ENCODE measurements at regions not wholly inside any gene's neighbourhood (a gene's known extent, or its start where the extent isn't known, plus 50 kb on each side); places are given as distances from the start of the nearest gene placed in this dataset.

DNA sequence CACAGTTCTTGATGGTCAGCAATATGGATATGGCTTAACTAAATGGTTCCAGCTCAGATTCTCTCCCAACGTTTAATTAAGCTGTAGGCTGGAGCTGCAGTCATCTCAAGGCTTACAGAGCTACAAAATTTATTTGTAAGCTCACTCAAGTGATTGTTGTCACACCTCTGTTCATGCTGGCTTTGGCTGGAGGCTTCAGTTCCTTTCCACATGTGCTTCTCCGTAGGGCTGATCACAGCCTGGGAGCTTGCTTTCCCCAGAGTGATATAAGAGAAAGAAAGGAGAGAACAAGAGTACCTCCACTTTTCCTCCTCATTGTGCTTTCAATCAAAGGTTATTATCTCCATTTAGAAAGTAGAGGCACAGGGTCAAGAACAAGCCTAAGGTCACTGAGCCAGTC lies 182.7 kb upstream of the KCNN2 start:
- DNase-seq, result no peak

DNA sequence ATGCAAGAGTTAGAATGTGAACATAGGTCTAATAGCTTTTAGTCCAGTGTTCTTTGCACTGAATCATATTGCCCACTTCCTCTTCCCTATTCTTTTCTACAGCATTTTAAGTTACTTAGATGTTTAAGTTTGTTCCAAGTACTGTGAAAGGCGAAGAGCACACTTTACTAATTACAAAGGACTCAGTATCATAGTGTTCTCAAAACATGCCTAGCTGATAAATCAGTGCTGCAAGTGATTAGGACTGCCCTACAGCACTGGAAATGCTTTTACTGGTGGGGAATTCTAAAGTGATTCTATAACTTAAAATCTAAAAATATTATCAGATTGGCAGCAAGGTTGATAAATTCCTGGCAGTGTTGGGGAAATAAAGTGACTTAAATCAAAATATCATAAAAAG lies 177.9 kb upstream of the KCNN2 start:
- DNase-seq, result no peak

DNA sequence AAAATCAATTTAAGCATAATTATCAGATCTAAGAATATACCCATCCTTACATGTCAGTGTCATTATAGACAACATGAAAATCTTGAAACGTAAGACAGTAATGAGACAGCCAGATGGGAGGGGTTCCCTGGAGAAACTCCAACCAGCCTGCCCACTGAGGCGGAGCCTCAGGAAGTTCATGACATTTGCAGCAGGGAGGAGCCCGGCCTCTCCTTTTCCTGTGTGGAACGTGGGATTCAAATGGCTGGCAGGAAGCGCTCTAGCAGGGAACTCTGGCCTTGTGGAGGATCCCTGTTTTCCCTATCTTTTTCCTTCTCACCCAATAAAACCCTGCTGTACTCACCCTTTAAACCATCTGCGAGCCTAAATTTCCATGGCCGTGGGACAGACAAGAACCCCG lies 176.6 kb upstream of the KCNN2 start:
- DNase-seq, result no peak

DNA sequence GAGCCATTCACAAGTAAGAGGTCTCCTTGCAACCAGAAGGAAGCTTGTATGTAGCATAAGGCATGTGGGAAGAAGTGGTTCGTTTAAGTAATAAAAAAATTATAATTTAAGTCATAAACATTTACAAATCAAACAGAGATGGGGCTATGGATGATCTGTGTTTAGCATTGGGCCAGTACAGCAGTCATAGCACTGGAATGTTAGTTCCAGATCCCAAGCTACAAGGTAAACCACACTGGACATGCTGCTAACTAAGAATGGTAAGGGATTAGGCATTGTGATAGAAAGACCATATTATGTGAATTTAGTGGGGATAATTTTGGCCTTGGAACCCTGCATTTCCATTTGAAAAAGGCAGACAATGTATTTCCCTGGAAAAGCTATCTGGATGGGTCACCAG lies 170.4 kb upstream of the KCNN2 start:
- DNase-seq, result no peak

DNA sequence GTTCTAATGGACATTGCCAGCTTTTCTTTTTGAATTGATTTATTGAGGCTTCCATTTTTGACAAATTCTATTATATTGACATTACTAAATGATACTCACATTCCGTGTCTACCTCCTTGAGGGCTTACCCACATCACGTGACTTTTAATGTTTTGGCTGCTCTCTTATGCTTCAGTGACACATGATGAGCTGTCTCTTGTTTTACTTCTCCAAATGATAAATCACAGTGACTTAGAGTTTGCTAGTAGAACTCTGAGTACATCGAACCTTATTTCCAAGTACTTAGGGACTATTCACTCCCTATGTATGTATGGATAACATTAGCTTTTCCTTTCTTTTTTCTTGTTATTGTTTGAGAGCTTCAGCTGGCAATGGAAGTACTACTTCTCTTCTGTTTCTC lies 169.8 kb upstream of the KCNN2 start:
- no peak for DNase-seq

DNA sequence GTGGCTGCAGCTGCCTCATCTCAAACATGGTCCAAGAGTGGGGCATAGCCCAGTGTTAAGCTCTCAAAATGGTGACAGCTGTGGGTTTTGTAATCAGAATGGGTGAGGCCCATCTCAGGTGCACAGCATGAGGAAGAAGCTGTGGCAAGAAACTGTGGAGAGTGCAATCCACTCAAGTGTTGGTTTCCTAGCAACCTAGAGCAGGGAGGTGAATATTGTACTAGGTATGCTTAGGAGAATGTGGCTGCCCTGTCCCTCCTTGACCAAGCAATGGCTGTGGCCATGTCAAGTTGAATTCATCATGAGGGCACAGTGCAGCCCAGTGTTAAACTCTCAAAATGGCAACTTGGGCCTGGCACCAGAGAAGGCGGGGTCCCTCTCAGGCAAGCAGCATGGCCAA lies 160.5 kb upstream of the KCNN2 start:
- no peak for DNase-seq

DNA sequence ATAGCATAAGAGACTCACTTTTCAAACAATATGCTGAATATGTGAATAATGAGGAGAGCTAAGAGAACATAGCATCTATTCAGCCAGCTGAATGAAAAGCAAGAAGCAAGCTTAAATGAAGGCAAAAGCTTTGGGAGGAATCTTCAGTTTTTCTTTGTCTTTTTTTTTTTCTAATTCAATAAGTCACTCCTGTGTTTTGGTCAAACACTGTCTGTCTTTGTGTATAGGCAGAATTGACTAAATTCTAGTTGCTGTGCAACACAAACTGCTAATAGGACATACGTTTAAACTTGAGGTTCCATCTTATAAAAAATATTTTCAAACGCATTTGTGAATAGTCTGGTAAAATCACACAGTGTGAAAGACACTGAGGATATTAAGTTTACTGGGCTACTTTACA lies 156.9 kb upstream of the KCNN2 start:
- DNase-seq, result no peak

DNA sequence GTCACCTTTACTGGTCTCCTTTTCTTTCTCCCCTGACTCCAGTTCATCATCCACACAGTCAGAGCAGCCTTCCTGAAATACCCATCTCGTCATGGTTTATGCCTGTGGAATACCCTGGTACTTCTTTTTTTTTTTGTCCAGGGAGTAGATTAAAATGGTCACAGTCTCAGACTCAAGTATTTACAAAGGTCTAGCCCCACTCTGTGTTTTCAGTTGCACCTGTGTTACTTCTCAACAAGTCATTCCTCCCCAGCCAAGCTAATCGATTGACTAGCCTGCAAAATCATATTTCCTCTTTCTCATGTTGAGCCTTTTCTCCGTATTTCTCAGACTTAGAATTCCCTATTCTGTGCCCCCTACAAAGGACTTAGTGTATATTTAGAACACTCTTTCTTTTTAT lies 155.2 kb upstream of the KCNN2 start:
- DNase-seq, result no peak

DNA sequence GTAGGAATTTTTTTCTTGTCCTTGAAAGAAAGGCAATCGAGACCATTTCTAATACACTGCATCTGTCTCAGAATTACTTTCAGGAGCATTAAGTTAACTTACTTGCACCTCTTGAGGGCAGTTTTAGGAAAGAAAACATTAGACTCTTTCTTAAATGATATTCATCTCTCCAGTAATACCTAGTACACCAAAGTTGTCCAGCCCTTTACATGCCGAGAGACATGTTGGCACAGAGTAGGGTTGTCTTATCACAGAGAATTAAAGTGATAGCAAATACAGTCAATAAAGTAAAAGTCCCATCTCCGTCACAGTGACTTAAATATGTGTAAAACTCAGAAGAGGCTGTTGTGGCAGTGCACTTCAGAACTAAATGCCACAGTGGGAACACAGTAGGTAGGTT lies 154.3 kb upstream of the KCNN2 start:
- DNase-seq, result no peak

DNA sequence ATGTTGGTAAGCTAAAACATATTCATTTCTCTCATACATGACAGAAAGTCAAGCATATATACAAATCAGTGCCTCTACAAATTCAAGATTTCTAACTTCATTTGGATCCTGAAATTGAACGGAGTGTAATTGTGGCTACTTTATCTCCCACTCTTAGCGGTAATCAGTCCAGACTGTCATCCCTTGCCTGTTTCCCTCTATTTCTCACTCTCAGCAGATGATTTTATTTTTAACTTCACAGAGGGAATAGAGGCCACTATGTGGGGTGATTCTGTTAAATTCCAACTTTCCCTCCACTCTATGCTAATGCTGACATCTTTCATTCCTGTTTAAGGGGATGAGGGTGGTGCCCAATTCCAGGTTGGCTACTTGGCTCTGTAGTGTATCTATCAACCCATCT lies 153.8 kb upstream of the KCNN2 start:
- DNase-seq, result no peak

DNA sequence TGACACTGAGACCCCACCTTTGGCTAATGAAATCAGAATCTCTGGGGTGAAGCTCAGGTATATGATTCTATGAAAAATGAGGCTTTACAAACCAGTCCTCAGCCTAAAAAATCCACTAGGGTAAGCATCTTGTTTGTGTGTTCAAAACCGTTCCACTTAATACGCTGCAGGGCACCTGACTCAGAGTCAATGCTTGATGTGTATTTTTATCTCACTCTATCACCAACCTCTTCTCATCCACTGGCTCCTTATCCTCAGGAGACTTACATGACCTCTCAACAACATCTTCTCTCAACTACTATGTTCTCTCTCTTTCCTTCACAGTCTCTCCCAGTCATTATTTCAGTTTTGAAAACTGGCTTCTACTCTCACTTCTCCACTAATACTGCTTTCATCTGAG lies 153.3 kb upstream of the KCNN2 start:
- DNase-seq, result no peak

DNA sequence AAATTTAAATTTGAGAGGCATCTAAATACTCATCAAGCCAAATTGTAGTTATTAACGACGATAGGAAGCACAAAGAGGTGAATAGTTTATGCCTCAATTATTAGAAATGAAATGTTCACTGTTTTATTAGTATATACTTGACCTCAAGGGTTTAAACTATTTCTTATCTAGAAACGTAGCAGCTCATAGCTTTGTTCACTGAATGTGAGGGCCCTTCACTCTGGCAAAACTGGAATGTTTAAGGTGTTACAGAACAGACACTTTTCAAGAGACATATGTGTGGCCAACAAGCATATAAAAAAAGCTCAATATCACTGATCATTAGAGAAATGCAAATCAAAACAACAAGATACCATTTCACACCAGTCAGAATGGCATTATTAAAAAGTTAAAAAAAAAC lies 151.2 kb upstream of the KCNN2 start:
- no peak for DNase-seq

DNA sequence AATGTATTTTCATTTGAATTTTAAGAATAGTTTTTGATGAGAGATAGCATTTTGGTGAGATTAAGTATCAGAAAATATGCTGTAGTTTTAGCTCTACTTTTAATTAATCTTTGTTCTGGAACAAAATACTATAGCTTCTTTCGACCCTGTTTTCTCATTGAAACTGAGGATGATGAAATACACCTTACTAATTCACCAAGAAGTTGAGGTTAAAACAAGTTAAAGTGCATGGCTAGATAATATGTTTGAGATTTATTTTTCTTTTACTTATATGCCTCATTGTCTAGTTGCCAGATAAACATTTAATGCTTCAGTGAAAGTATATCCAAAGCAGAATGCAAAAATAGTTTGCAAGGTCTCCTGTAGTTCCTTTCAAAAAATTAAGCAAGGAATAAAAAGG lies 140.1 kb upstream of the KCNN2 start:
- no peak for DNase-seq

DNA sequence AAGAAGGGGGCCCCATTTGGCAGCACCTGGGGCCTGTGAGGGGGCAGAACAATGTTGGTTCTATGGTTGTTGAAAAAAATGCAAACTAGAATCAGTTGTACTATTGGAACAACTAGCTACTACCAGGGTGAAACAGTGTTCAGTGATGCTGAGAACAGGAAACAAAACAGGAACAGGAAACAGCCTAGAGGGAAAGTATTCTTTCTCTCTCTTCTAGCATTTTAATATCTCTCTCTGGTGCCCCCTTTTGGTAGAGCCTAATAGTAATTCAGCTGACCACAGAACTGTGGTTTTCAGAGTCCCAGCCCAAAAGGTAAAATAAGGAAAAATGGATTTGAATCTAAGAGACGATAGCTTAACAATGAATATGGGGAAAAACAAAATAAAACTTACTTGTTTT lies 138.0 kb upstream of the KCNN2 start:
- peak; percentile 7 for DNase-seq

DNA sequence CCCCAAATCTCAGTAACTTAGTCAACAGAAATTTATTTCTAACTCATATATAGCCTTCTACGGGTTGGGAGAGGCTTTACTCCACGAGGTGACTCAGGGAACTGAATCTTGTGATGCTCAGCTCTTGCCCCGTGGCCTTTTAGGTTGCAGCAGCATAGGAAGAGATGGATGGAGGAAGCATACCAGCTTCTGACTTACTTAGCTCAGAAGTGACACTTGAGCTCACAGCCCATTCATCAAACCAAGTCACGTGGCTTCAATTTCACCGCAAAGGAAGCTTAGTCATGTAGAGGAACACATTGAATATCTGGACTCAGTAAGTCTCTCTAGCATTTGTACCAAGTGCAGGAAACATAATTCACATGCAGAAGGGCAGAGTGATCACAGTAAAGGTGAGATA lies 124.1 kb upstream of the KCNN2 start:
- peak; percentile 11 for DNase-seq

DNA sequence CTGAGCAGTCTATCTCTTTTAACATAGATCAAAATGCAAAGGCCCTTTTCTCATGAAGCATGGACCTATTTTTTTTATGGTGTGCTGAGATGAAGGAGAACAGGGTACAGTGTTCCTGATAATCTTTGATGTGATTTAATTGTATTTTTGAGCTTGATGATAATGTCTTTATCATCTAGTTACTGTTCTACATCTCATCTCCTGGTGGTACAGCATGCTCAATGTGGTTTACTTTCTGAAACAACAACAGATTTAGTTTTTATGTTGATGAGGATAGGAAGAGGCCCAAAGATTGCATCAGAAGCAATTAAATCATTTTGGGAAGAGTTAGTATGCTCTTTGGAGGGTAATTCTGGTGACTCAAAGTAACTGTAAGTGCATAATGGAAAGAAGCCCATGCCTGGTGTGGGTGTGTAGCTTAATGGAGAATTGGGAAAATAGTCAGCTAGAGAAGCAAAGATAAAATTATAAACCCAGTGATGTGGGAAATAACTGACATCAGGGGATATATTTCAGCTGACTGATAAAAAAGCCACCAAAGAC lies 123.0 kb upstream of the KCNN2 start:
- DNase-seq, result no peak

DNA sequence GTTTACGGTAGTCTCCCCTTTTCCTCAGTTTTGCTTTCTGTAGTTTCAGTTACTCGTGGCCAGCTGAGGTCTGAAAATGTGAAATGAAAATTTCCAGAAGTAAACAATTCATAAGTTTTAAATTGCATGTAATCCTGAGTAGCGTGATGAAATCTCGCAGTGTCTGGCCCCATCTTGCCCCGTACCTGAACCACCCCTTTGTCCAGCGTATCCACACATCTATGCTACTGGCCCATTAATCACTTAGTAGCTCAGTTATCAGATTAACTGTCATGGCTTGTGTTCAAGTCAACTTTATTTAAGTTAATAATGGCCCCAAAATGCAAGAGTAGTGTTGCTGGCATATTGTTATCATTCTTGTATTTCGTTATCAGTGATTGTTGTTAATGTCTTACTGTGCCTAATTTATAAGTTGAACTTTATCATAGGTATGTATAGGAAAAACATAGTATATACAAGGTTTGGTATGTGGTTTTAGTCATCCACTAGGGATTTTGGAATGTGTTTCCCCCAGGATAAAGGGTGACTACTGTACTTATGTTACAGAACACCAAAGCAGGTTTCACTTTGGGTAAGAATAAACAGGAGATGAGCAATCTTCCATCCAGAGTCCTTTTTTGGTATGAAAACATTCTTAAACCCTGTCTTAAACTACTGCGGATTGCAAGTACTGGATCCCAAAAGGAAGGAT lies 118.4 kb upstream of the KCNN2 start:
- DNase-seq, result no peak

DNA sequence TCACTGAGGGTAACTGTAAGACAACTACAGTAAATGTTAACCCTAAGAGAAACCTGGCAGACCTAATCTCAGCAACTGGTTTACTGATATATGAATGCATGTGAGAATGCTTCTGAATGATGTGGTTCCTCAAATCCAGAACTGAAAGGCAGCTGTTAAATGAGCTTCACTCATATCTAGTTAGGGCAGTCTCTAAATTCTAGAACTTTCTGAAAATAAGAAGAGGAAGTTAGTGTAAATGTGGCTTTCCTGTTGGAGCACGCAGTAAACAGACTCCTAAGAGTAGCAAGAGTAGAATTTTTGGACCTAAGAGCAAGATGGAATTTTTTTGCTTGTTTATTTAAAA lies 117.9 kb upstream of the KCNN2 start:
- no peak for DNase-seq

DNA sequence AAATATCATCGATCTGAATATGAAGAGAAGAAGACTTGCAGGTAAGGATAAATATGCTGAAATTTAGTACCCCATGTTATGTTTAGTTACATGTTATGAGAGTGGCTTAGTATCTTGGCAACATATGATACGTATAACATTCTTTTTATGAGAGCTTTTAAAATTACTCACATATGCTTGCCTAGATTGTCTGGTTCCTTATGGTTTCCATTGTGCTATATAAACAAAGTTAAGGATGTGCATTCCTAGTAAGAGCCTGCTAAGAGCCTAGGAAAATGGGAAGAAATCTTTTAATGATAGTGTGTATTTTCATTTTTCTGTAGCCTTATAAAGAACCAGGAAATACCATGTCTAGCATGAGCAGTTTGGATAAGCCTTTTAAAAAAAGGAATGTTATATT lies 112.0 kb upstream of the KCNN2 start:
- no peak for DNase-seq

DNA sequence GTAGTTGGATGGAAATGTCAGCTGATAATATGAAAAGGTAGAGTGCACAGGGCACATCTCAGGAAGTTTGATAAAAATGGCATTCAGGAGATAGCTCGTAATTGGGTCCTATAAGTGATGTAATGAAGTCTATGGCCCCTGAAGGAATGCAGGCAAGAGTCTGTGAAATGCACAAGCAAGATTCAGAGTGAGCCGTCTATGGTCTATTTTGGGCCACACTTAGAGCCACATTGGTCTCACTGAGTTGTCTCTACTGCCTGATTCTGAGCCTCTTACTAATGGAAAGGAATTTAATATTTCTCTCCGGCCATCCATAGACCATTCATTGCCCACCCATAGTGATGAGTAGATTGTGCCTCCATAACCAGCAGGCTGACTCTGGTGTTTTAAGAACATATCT lies 111.3 kb upstream of the KCNN2 start:
- no peak for DNase-seq

DNA sequence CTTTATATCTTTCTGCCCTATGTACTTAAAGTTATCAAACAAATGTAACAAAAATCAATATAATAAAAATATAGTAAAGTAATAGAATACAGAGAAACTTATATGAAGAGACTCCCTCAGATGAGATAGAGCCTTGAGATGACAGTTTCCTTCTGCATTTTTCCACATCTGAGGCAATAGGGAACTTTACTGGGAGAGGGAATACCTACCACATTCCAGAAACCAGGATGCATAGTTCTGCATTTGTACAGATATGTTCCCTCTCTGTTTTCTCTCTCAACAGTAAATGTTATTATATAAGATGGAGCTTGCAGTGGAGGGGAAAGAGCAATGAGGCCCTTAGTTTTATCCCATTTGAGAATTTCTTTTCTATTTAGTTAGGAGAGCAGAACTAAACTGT lies 109.6 kb upstream of the KCNN2 start:
- DNase-seq, result no peak

DNA sequence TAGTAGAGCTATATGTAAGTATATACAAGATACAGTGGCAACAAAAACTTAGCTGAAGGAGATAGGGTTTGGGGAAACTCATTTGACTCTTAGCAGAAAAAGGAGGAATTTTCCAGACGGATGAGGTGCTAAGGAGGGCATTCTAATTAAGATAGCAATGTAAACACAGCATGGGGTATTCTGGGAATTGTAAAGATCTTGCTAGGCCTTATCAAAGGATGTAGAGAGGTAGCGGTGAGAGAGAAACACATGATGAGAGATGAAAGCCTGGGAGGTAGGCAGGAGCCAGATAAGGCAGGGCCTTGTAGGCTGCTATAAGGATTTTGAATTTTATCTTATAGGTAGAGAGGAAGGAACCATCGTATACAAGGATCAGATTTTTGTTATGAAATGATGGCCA lies 106.6 kb upstream of the KCNN2 start:
- DNase-seq, result no peak

DNA sequence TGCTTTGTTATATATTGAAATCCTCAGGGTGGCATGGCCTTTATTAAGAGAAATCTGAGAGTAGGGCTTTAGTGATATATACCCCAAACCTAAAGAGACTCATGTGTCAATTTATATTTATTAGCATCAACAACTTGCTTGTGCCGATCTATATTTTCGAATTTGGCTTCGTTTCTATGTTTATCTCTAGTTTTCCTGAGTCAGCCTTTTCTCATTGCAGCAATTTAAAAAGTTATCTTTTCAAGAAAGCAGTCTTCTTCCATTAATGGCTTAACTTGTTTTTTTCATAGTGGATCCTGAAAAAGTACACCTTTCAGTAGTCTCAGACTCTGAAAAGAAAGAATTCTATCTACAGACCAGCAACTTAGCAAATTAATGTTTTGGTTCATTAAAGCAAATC lies 99.9 kb upstream of the KCNN2 start:
- no peak for DNase-seq

DNA sequence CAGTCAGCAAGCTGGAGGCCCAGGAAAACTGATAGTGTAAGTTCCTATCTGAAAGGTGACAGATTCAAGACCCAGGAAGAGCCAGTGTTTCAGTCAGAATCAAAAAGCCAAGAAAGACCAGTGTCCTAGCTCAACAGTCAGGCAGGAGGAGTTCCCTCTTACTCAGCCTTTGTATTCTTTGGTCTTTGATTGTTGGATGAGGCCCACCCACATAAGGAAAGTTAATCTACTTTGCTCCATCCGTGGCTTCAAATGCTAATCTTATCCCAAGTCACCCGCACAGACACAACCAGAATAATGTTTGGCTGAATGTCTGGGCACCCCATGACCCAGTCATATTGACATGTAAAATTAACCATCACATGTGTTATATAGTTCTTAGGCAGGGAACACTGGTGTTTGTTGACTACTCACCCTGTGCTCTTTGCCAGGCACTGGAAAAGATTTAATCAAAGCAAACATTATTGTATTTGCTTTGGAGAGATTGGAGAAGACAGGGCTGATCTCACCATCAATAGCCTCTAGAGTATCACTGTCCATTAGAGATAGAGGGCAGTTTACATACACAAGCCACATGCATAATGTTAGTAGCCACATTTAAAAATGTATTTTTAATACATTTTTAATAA lies 96.3 kb upstream of the KCNN2 start:
- DNase-seq, result no peak

DNA sequence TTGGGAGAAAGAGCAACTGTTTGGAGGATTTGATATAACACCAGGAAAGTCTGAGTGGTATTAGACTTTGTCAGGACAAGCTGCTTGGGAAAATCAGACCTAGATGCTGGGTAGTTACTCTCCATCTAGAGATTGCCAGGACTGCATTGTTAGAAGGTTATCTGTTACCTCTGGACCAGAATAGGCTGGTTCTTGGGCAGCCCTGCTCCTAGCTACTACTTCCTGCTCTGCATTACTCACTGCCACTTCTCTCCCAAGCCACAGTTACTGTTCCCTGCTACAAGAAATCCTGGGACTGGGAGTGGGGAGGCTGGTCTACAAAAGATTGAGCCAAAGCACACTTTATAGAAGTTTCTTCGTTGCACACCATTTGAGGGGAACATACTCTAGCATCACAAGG lies 95.5 kb upstream of the KCNN2 start:
- no peak for DNase-seq

All from activated CD4-positive, alpha-beta T cell treated with anti-CD3 and anti-CD28 coated beads, Interleukin-2, Interleukin-6, amounts not matched to agents 100 ng/mL and 50 ng/mL, durations not matched to agents 16 hours and 8 hours (primary cell).